Lower lobe of right lung (tissue), 2 donors: ENCODE measurements at regions not wholly inside any gene's neighbourhood (a gene's known extent, or its start where the extent isn't known, plus 50 kb on each side); places are given as distances from the start of the nearest gene placed in this dataset.

Source experiments
- ATAC-seq, 2 donors: fragments of 200-7000 bp; cut with Tn5 transposase; one replicate each; pipeline ENCODE4 v1.9.1; 2020 to 2022; ENCODE audit warnings: mild to moderate bottlenecking in 2 of 2, moderate library complexity in 2 of 2
- DNase-seq: peaks from one replicate; pipeline ENCODE4 v3.0.0-alpha.2; 2020
- H3K27ac ChIP-seq: fragments of 200-600 bp; one replicate; pipeline ENCODE4 v1.8.0; 2022
- H3K27me3 ChIP-seq: fragments of 200-600 bp; one replicate; pipeline ENCODE4 v1.8.0; 2022; ENCODE audit warnings: low read depth
- H3K36me3 ChIP-seq: fragments of 200-600 bp; one replicate; pipeline ENCODE4 v1.8.0; 2022; ENCODE audit warnings: mild to moderate bottlenecking
- H3K4me1 ChIP-seq: fragments of 200-600 bp; one replicate; pipeline ENCODE4 v1.8.0; 2022
- H3K4me3 ChIP-seq: fragments of 200-600 bp; one replicate; pipeline ENCODE4 v1.8.0; 2022; ENCODE audit warnings: mild to moderate bottlenecking
- H3K9me3 ChIP-seq: fragments of 200-600 bp; one replicate; pipeline ENCODE4 v1.8.0; 2022
- intact Hi-C: fragments of 100-400 bp; cut with DNase I; formaldehyde crosslinking; loops from one replicate; pipeline ENCODE4 v1.11.0; 2022
- TF ChIP-seq, protein P1 (sequence below): fragments of 200-600 bp; IDR thresholded peaks from one replicate; pipeline ENCODE4 v1.8.0; 2022; ENCODE audit warnings: antibody characterized with exemption, mild to moderate bottlenecking
- donor health status: DM: no; HTN: yes; CAD: no; lungs with severe emphysema.

DNA sequence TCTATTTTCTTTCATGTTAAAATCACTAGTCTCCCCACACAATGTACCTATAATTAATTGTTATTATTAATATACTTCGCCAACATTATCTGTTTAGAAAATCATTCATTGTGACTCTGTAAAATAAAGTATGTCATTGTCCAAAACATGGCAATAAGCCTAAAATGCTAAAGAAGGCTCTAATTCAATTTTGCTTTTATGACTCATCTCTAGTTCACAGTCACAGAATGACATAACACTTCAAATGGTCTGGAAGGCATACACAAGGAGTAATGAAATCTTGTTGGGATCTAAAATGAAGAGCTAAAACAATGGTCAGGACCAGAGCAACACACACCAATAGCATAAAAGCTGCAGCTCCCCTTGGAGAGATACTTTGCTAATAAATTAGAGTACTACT lies 505.8 kb downstream of the GPAM start:
- no peaks in the 10 kb centered on the region for H3K9me3 ChIP-seq
- no peaks in the 10 kb centered on the region for H3K4me1 ChIP-seq
- no peak overlapping the region for H3K4me3 ChIP-seq
- intact Hi-C loops = no loop called here
- H3K27ac ChIP-seq = no peak overlapping the region
- no peaks in the 10 kb centered on the region for H3K27me3 ChIP-seq
- ATAC-seq (no peak), DNase-seq (no peak)
- TF ChIP-seq, protein P1, sequence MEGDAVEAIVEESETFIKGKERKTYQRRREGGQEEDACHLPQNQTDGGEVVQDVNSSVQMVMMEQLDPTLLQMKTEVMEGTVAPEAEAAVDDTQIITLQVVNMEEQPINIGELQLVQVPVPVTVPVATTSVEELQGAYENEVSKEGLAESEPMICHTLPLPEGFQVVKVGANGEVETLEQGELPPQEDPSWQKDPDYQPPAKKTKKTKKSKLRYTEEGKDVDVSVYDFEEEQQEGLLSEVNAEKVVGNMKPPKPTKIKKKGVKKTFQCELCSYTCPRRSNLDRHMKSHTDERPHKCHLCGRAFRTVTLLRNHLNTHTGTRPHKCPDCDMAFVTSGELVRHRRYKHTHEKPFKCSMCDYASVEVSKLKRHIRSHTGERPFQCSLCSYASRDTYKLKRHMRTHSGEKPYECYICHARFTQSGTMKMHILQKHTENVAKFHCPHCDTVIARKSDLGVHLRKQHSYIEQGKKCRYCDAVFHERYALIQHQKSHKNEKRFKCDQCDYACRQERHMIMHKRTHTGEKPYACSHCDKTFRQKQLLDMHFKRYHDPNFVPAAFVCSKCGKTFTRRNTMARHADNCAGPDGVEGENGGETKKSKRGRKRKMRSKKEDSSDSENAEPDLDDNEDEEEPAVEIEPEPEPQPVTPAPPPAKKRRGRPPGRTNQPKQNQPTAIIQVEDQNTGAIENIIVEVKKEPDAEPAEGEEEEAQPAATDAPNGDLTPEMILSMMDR = no peak
- no peaks in the 10 kb centered on the region for H3K36me3 ChIP-seq

DNA sequence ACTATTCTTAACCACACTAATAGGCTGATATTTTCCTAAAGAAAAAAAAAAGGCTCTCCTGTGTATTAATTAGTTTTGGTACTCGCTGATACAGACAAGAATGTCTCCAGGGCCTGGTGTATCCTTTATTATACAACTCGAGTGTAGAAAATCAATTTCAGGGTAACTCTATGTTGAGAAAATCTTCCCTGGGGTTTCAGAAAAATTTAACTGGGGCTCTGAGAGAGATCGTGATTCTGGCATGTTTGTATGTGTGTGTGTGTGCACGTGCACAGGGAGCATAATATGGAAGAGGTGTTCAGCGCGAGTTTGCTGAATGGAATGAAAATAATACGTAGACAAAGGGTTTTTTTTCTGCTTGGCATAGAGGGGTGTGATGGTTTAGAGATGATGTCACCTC lies 496.8 kb downstream of the GPAM start:
- no peaks in the 10 kb centered on the region for H3K4me1 ChIP-seq
- H3K9me3 ChIP-seq = no peaks in the 10 kb centered on the region
- no peak for ATAC-seq
- no peaks in the 10 kb centered on the region for H3K27me3 ChIP-seq
- H3K4me3 ChIP-seq = no peak overlapping the region
- DNase-seq = no peak
- intact Hi-C loops = no loop called here
- TF ChIP-seq, protein P1 = no peak
- no peak overlapping the region for H3K27ac ChIP-seq
- no peaks in the 10 kb centered on the region for H3K36me3 ChIP-seq

DNA sequence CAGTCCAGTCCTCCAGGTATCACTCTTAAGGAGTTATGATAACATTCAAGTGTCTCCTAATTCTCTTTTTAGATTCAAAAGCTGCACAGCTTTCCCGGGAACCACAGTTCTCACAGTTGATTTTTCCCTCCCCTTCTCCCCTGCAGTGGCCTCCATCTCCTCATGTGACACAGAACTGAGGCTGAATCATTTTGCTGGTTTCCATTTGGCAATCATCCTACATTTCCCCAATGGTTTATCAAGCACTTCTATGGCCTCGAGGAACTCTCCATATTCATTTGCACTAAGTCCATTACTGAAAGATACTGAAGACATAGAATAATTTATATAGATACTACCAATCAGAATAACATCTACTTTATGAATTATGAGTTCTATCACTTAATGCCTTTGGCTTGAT lies 484.9 kb downstream of the GPAM start:
- intact Hi-C loops = no loop called here
- H3K4me1 ChIP-seq = no peaks in the 10 kb centered on the region
- H3K27me3 ChIP-seq = no peaks in the 10 kb centered on the region
- no peak overlapping the region for H3K4me3 ChIP-seq
- H3K36me3 ChIP-seq = no peaks in the 10 kb centered on the region
- H3K9me3 ChIP-seq = no peaks in the 10 kb centered on the region
- no peak for DNase-seq
- no peak for ATAC-seq
- H3K27ac ChIP-seq = no peak overlapping the region
- TF ChIP-seq, protein P1 = no peak

- ATAC-seq (no peak), DNase-seq (no peak)
- H3K9me3 ChIP-seq = no peaks in the 10 kb centered on the region
- no peaks in the 10 kb centered on the region for H3K27me3 ChIP-seq
- TF ChIP-seq, protein P1 = no peak
- no peaks in the 10 kb centered on the region for H3K36me3 ChIP-seq
- no peak overlapping the region for H3K27ac ChIP-seq
- no peaks in the 10 kb centered on the region for H3K4me1 ChIP-seq
- intact Hi-C loops = no loop called here
- H3K4me3 ChIP-seq = no peak overlapping the region
These were observed 479.6 kb downstream of the GPAM start for GRCh38 chr10:111703986-111704385.

GRCh38 chr10:111705021-111705420 lies 478.5 kb downstream of the GPAM start:
- H3K36me3 ChIP-seq = no peaks in the 10 kb centered on the region
- TF ChIP-seq, protein P1 = no peak
- DNase-seq = no peak
- no peak overlapping the region for H3K27ac ChIP-seq
- no peak for ATAC-seq
- no peaks in the 10 kb centered on the region for H3K9me3 ChIP-seq
- H3K4me3 ChIP-seq = no peak overlapping the region
- intact Hi-C loops = no loop called here
- H3K27me3 ChIP-seq = no peaks in the 10 kb centered on the region
- no peaks in the 10 kb centered on the region for H3K4me1 ChIP-seq

- TF ChIP-seq, protein P1 = no peak
- Histone ChIP-seq H3K4me1 (no peaks in the 10 kb centered on the region), H3K4me3 (no peak overlapping the region), H3K27me3 (no peaks in the 10 kb centered on the region), H3K27ac (no peak overlapping the region), H3K36me3 (no peaks in the 10 kb centered on the region), H3K9me3 (no peaks in the 10 kb centered on the region)
- DNase-seq (no peak), ATAC-seq (no peak)
- intact Hi-C loops = no loop called here
These were observed 477.2 kb downstream of the GPAM start for GRCh38 chr10:111706331-111706730.
